Ishikawa (cell line): ENCODE measurements at regions not wholly inside any gene's neighbourhood (a gene's known extent, or its start where the extent isn't known, plus 50 kb on each side); places are given as distances from the start of the nearest gene placed in this dataset.

Source experiments
- CEBPB ChIP-seq: IDR thresholded peaks from 2 replicates; pipeline ENCODE4 v1.6.1; 2012
- CREB1 ChIP-seq: IDR thresholded peaks from 2 replicates; pipeline ENCODE4 v1.6.1; 2012; ENCODE audit warnings: low read depth
- EGR1 ChIP-seq: IDR thresholded peaks from 2 replicates; pipeline ENCODE4 v1.6.1; 2012
- EP300 ChIP-seq: IDR thresholded peaks from 2 replicates; pipeline ENCODE4 v1.6.1; 2012; ENCODE audit warnings: borderline replicate concordance
- FOXM1 ChIP-seq: IDR thresholded peaks from 2 replicates; pipeline ENCODE4 v1.6.1; 2012; ENCODE audit warnings: low read depth, borderline replicate concordance
- MAX ChIP-seq: IDR thresholded peaks from 2 replicates; pipeline ENCODE4 v1.6.1; 2012
- NFIC ChIP-seq: IDR thresholded peaks from 2 replicates; pipeline ENCODE4 v1.6.1; 2012
- RAD21 ChIP-seq: IDR thresholded peaks from 2 replicates; pipeline ENCODE4 v1.6.1; 2012; ENCODE audit warnings: low read depth
- REST ChIP-seq: IDR thresholded peaks from 2 replicates; pipeline ENCODE4 v1.6.1; 2012; ENCODE audit warnings: low read depth, mild to moderate bottlenecking
- TAF1 ChIP-seq: IDR thresholded peaks from 2 replicates; pipeline ENCODE4 v1.6.1; 2012; ENCODE audit warnings: low read depth, mild to moderate bottlenecking
- TCF12 ChIP-seq: IDR thresholded peaks from 2 replicates; pipeline ENCODE4 v1.6.1; 2012; ENCODE audit warnings: low read depth
- TEAD4 ChIP-seq: IDR thresholded peaks from 2 replicates; pipeline ENCODE4 v1.6.1; 2012
- YY1 ChIP-seq: IDR thresholded peaks from 2 replicates; pipeline ENCODE4 v1.6.1; 2012; ENCODE audit warnings: low read depth
- ZBTB7A ChIP-seq: IDR thresholded peaks from 2 replicates; pipeline ENCODE4 v1.6.1; 2012; ENCODE audit warnings: low read depth
- TF ChIP-seq, protein P1 (sequence below): IDR thresholded peaks from 2 replicates; pipeline ENCODE4 v1.6.1; 2012

- TF ChIP-seq EP300 (no peak), EGR1 (no peak), RAD21 (no peak), CEBPB (no peak), REST (no peak), TEAD4 (no peak), FOXM1 (no peak), YY1 (no peak), CREB1 (no peak), NFIC (no peak), MAX (no peak), TAF1 (no peak), TCF12 (no peak), ZBTB7A (no peak)
- TF ChIP-seq, protein P1, sequence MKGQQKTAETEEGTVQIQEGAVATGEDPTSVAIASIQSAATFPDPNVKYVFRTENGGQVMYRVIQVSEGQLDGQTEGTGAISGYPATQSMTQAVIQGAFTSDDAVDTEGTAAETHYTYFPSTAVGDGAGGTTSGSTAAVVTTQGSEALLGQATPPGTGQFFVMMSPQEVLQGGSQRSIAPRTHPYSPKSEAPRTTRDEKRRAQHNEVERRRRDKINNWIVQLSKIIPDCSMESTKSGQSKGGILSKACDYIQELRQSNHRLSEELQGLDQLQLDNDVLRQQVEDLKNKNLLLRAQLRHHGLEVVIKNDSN: no peak
Observed at GRCh38 chr13:85197431-85197830, 601.8 kb downstream of the SLITRK6 start.

DNA sequence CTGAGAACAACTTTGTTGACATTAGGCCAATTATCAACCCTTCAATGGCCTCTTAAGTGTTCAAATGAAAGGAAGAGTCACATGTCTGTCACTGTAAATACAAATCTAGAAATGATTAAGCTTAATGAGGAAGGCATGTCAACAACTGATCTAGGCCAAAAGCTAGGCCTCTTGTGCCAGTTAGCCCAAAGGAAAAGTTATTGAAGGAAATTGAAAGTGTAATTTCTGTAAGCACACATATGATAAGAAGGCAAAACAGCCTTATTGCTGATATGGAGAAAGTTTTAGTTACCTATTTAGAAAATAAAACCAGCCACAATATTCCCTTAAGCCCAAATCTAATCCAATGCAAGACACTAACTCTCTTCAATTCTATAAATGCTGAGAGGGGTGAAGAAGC, 604.7 kb downstream of the SLITRK6 start:
- TF ChIP-seq CREB1 (no peak), RAD21 (no peak), TEAD4 (no peak)
- TF ChIP-seq, protein P1: no peak

DNA sequence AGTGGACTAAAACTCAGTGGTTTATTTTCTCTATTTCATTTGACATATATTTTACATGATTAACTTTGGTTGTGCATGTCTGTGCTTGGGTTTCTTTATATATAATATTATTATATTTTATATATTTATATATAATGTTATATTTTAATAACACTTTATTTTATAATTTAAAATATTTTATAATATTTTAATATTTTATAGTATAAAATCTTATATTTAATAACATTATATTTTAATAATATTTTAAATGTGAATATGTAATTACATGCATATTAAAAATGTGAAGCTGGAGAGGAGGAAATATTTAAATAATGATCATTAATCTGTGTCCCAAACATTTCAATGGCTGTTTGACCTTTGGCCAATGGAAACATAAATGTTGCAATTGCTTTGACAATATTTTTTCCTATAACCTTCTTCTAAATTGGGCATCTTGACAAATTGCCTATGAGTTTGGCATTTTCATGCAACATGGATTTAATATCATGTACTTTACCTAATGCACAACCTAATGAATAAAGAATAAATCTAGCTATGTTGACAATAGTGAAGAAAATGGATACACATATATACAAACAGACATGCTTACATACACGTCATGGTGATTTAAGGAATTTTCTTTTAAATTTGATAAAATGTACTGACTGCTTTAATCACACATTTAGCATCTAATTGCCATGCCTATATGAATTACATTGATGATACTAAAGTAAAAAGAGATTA, 607.1 kb downstream of the SLITRK6 start:
- TF ChIP-seq FOXM1 (no peak), EGR1 (no peak), TAF1 (no peak), REST (no peak), ZBTB7A (no peak), TEAD4 (no peak)
- TF ChIP-seq, protein P1: no peak

GRCh38 chr13:85186356-85187045, 612.7 kb downstream of the SLITRK6 start:
- TF ChIP-seq EP300: no peak
- no peak for TF ChIP-seq EGR1
- TF ChIP-seq CEBPB: no peak
- TF ChIP-seq TAF1: no peak
- no peak for TF ChIP-seq NFIC
- TF ChIP-seq ZBTB7A: no peak

DNA sequence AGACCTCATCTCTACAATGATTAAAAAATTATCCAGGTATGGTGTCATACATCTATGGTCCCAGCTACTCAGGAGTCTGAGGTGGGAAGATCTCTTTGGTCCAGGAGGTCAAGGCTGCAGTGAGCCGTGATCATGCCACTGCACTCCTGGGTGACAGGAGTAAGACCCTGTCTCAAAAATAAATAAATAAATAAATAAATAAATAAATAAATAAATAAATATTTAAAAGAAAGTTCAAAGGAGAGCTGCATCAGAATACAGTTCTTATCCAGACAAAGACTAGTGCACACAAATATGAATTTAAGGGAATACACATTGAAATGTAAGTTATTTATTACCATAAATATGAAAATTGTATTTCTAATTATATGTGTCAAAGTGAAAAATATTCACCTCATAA, 624.9 kb downstream of the SLITRK6 start:
- TF ChIP-seq CREB1 (no peak), TCF12 (no peak), REST (no peak), NFIC (no peak), ZBTB7A (no peak)
